ENCODE measurements at regions not wholly inside any gene's neighbourhood (a gene's known extent, or its start where the extent isn't known, plus 50 kb on each side); places are given as distances from the start of the nearest gene placed in this dataset.

DNA sequence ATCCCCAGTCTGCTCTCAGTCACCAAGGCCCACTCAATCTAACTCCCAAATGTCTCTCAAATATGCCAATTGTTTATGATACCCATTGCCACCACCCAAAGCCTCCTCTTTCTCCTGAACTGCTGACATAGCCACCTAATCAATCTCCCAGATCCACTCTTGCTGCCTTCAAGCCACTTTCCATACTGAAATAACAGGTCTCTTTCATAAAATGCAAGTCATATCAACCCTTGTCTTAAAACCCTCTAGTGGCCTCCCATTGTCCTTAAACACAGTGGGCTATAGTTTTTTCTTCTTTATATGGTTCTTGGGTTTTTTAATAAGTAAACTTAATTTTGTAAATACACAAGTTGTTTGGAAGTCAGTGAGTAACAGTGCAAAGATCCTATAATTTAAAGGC is 155.2 kb upstream of the ZC3H12C start:
- TF ChIP-seq, protein P1, sequence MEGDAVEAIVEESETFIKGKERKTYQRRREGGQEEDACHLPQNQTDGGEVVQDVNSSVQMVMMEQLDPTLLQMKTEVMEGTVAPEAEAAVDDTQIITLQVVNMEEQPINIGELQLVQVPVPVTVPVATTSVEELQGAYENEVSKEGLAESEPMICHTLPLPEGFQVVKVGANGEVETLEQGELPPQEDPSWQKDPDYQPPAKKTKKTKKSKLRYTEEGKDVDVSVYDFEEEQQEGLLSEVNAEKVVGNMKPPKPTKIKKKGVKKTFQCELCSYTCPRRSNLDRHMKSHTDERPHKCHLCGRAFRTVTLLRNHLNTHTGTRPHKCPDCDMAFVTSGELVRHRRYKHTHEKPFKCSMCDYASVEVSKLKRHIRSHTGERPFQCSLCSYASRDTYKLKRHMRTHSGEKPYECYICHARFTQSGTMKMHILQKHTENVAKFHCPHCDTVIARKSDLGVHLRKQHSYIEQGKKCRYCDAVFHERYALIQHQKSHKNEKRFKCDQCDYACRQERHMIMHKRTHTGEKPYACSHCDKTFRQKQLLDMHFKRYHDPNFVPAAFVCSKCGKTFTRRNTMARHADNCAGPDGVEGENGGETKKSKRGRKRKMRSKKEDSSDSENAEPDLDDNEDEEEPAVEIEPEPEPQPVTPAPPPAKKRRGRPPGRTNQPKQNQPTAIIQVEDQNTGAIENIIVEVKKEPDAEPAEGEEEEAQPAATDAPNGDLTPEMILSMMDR (IDR thresholded peaks at IDR 0.05; ENCODE audit: unreplicated experiment): no peak
- Mint-ChIP-seq H3K4me1 (ENCODE audit: low read depth, unreplicated experiment) (peaks cover 9% of the 10 kb centered on the region), H3K27me3 (ENCODE audit: unreplicated experiment) (no peaks in the 10 kb centered on the region), H3K4me3 (ENCODE audit: low read depth, unreplicated experiment) (no peak overlapping the region), H3K36me3 (ENCODE audit: insufficient read depth, unreplicated experiment) (no peaks in the 10 kb centered on the region), H3K9me3 (ENCODE audit: low read depth, unreplicated experiment) (no peaks in the 10 kb centered on the region), H3K27ac (ENCODE audit: unreplicated experiment) (no peak overlapping the region)
- CTCF ChIA-PET: interaction anchor here (0.5 kb wide), 1 partner anchor 208 kb away, joined by 3 read pairs; no protein-coding TSS in a partner anchor
- intact Hi-C loops (cut with micrococcal nuclease; ENCODE audit: unreplicated experiment): no loop called here
- BruUV-seq (replicated peaks): no TSS peak
- DNase-seq: no peak

DNA sequence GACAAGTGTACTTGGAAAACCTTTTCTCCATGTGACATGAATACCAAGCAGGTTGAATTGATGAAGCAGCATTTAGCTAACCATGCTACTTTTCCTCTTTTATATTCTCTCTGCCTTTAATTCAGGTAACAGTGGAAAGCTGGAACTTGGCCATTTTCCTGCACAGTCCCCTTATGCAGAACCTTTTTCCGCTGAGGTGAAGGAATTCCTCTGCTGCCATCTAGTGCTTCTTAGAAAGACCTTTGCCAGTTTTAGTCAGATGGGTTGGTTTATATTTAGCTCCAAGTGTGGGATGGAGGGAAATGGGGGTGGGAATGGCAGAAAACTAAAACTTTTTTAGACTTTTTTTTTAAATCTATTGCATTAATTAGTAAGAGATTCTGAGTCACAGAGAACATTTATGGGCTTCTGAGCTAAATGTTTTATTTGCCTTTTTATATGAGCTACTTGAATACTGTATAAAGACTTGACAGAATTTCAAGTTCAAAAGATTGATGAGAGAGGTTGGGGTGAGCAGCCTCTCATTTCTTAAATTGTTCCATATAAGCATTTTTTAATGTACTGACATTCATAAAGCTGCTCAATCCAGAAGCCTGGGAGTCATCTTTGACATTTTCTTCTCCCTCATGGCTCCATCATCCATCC is 153.9 kb upstream of the ZC3H12C start:
- Mint-ChIP-seq H3K27ac (ENCODE audit: unreplicated experiment) (no peak overlapping the region), H3K27me3 (ENCODE audit: unreplicated experiment) (no peaks in the 10 kb centered on the region), H3K4me1 (ENCODE audit: low read depth, unreplicated experiment) (peaks cover 9% of the 10 kb centered on the region), H3K9me3 (ENCODE audit: low read depth, unreplicated experiment) (no peaks in the 10 kb centered on the region), H3K36me3 (ENCODE audit: insufficient read depth, unreplicated experiment) (no peaks in the 10 kb centered on the region), H3K4me3 (ENCODE audit: low read depth, unreplicated experiment) (no peak overlapping the region)
- TF ChIP-seq, protein P1 (IDR thresholded peaks at IDR 0.05; ENCODE audit: unreplicated experiment): peak; percentile 47
- BruUV-seq (replicated peaks): no TSS peak
- intact Hi-C loops (cut with micrococcal nuclease; ENCODE audit: unreplicated experiment): loop anchor here (1.0 kb wide), 1 partner anchor 86 kb away; no protein-coding TSS in a partner anchor
- DNase-seq: peak; percentile 21
- CTCF ChIA-PET: interaction anchor here (0.7 to 1.3 kb wide), 6 partner anchors 24 to 165 kb away, joined by 3 to 22 read pairs (median 5); no protein-coding TSS in a partner anchor

DNA sequence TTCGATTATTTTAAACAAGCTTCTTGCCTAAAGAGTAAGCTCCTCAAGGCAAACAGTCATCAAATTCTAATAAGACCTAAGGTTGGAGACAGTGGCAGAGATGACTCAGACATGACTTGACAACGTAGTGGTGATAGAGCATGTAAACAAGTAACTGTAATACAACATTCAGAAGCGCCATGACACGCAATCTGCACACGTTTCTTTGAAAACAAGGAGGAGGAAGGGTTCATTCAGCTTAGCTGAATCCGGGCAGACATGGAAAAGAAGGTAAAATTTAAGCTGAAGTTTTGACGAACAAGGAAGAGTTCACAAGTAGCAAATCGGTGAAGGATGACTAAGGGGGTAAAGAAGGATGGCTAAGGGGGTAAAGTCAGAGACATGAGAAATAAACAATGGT is 152.4 kb upstream of the ZC3H12C start:
- Mint-ChIP-seq H3K9me3 (ENCODE audit: low read depth, unreplicated experiment) (no peaks in the 10 kb centered on the region), H3K27me3 (ENCODE audit: unreplicated experiment) (no peaks in the 10 kb centered on the region), H3K36me3 (ENCODE audit: insufficient read depth, unreplicated experiment) (no peaks in the 10 kb centered on the region), H3K4me1 (ENCODE audit: low read depth, unreplicated experiment) (peaks cover 18% of the 10 kb centered on the region), H3K27ac (ENCODE audit: unreplicated experiment) (peak overlapping the region; percentile 26), H3K4me3 (ENCODE audit: low read depth, unreplicated experiment) (peak overlapping the region; percentile 27)
- BruUV-seq (replicated peaks): no TSS peak
- DNase-seq: peak; percentile 3
- intact Hi-C loops (cut with micrococcal nuclease; ENCODE audit: unreplicated experiment): loop anchor here (2.0 to 5.0 kb wide), 2 partner anchors 212 to 1244 kb away; no protein-coding TSS in a partner anchor
- TF ChIP-seq, protein P1 (IDR thresholded peaks at IDR 0.05; ENCODE audit: unreplicated experiment): no peak
- CTCF ChIA-PET: interaction anchor here (1.0 kb wide), 1 partner anchor 88 kb away, joined by 11 read pairs; no protein-coding TSS in a partner anchor

DNA sequence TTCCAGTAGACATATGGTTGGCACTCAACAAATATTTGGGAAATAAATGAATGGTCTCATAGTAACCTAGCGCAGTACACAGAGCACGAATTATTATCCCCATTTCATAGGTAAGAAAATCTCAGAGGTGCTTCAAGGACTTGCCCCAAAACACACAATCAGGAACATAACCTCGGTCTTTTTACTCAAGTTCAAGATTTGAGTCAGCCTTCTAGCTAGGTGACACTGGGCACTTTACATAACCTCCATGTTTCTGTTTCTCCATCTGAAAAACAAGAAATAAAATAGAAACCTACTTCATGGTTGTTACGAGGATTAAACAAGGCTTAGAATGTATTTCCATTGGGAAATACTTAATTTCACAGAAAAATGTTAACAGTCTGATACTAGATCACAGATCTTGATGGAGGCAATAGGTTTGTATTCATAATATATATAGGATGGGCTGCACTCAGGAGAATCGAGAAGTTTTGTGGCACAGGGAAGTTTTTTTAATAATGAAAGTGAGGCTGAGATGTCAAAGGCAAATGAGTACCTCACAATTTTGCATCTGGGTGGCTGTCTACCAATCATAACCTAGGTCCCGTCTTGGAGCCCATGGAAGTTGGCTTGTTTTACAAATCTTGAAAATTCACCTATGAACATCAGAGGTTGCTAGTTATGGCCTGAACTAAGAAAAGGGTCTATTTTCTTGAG is 147.4 kb upstream of the ZC3H12C start:
- CTCF ChIA-PET: no interaction called here
- Mint-ChIP-seq H3K27ac (ENCODE audit: unreplicated experiment) (peak overlapping the region; percentile 19), H3K4me3 (ENCODE audit: low read depth, unreplicated experiment) (peak overlapping the region; percentile 35), H3K4me1 (ENCODE audit: low read depth, unreplicated experiment) (peaks cover 16% of the 10 kb centered on the region), H3K9me3 (ENCODE audit: low read depth, unreplicated experiment) (no peaks in the 10 kb centered on the region), H3K27me3 (ENCODE audit: unreplicated experiment) (no peaks in the 10 kb centered on the region), H3K36me3 (ENCODE audit: insufficient read depth, unreplicated experiment) (no peaks in the 10 kb centered on the region)
- TF ChIP-seq, protein P1 (IDR thresholded peaks at IDR 0.05; ENCODE audit: unreplicated experiment): no peak
- DNase-seq: no peak
- no TSS peak for BruUV-seq (replicated peaks)
- intact Hi-C loops (cut with micrococcal nuclease; ENCODE audit: unreplicated experiment): loop anchor here (1.0 to 2.0 kb wide), 4 partner anchors 151 to 488 kb away; no protein-coding TSS in a partner anchor

Measured in Calu3 (cell line).